Lung (tissue), 11 donors: ENCODE measurements at regions not wholly inside any gene's neighbourhood (a gene's known extent, or its start where the extent isn't known, plus 50 kb on each side); places are given as distances from the start of the nearest gene placed in this dataset.

ENCODE experiments used
- ATAC-seq: fragments of 200-7000 bp; cut with Tn5 transposase; one replicate; pipeline ENCODE4 v1.9.1; 2020; ENCODE audit warnings: moderate number of reproducible peaks; ENCODE audit not compliant: insufficient read depth, low FRiP score
- DNase-seq, 3 donors: peaks; one replicate each; pipeline ENCODE4 v3.0.0-alpha.2; 2013 to 2017
- H3K27ac ChIP-seq, 2 donors: one replicate each; pipeline ENCODE4 v1.5.1; 2013; ENCODE audit warnings: mild to moderate bottlenecking in 2 of 2, moderate library complexity in 2 of 2, control low read depth in 1 of 2, inconsistent platforms in 1 of 2, low read depth in 1 of 2, low read length in 1 of 2
- H3K27me3 ChIP-seq, 3 donors: one replicate each; pipeline ENCODE4 v1.5.1; 2013; ENCODE audit warnings: low read length in 2 of 3; ENCODE audit not compliant: control insufficient read depth in 3 of 3, insufficient read depth in 3 of 3
- H3K36me3 ChIP-seq, 4 donors: one replicate each; pipeline ENCODE4 v1.5.1; 2013; ENCODE audit warnings: low read length in 4 of 4, mild to moderate bottlenecking in 1 of 4, moderate library complexity in 1 of 4; ENCODE audit not compliant: control insufficient read depth in 4 of 4, insufficient read depth in 4 of 4
- H3K4me1 ChIP-seq, 5 donors: one replicate each; pipeline ENCODE4 v1.5.1; 2013; ENCODE audit warnings: low read length in 5 of 5, mild to moderate bottlenecking in 2 of 5, moderate library complexity in 1 of 5; ENCODE audit not compliant: control insufficient read depth in 5 of 5, insufficient read depth in 5 of 5
- H3K4me3 ChIP-seq: one replicate; pipeline ENCODE4 v1.5.1; 2013; ENCODE audit warnings: mild to moderate bottlenecking, control low read depth, moderate library complexity
- H3K9ac ChIP-seq, 2 donors: one replicate each; pipeline ENCODE4 v1.5.1; 2013; ENCODE audit warnings: low read length in 2 of 2, control low read depth in 1 of 2; ENCODE audit not compliant: insufficient read depth in 1 of 2
- H3K9me3 ChIP-seq, 4 donors: one replicate each; pipeline ENCODE4 v1.5.1; 2013; ENCODE audit warnings: low read length in 3 of 4, mild to moderate bottlenecking in 1 of 4, moderate library complexity in 1 of 4; ENCODE audit not compliant: control insufficient read depth in 4 of 4, insufficient read depth in 3 of 4
- CTCF ChIP-seq: IDR thresholded peaks from 2 replicates; pipeline ENCODE4 v1.5.1; 2012; ENCODE audit warnings: mild to moderate bottlenecking; ENCODE audit errors: control extremely low read depth, extremely low read depth
- WGBS, 2 donors: extraction: QIAGEN DNeasy Blood & Tissue Kit; methylation state at CpG; one replicate each; pipeline ENCODE4 v1.1.7; 2013; 5-methylcytosine and 5-hydroxymethylcytosine counted together
- donor health status: control.
- donor health status: control.
- donor health status: Bipolar disorder and iron deficiency.
- donor health status: healthy.
- donor health status: DM: yes; HTN: yes; CAD: no.

GRCh38 chr3:145427355-145427754, 733.6 kb downstream of the PLOD2 start:
- H3K4me1 ChIP-seq: peaks cover 0 to 7% (median 0%) of the 10 kb centered on the region in 5 donors
- H3K9ac ChIP-seq: no peak overlapping the region
- WGBS, 2 donors: 92% methylated on average over 10 of the region's 10 CpGs
- no peaks in the 10 kb centered on the region for H3K27me3 ChIP-seq
- no peak for ATAC-seq
- H3K36me3 ChIP-seq: no peaks in the 10 kb centered on the region
- H3K4me3 ChIP-seq: no peak overlapping the region
- TF ChIP-seq CTCF: no peak
- DNase-seq: no peak
- peaks cover 0 to 3% (median 0%) of the 10 kb centered on the region in 4 donors for H3K9me3 ChIP-seq
- no peak overlapping the region for H3K27ac ChIP-seq

GRCh38 chr3:145429546-145429945, 731.4 kb downstream of the PLOD2 start:
- H3K4me1 ChIP-seq: peaks cover 0 to 6% (median 0%) of the 10 kb centered on the region in 5 donors
- H3K27me3 ChIP-seq: no peaks in the 10 kb centered on the region
- no peak for ATAC-seq
- no peak for TF ChIP-seq CTCF
- no peak overlapping the region for H3K4me3 ChIP-seq
- WGBS, 2 donors: 57 to 68% methylated on average over 2 of the region's 2 CpGs
- peaks cover 0 to 3% (median 0%) of the 10 kb centered on the region in 4 donors for H3K9me3 ChIP-seq
- no peaks in the 10 kb centered on the region for H3K36me3 ChIP-seq
- H3K9ac ChIP-seq: no peak overlapping the region
- H3K27ac ChIP-seq: no peak overlapping the region
- peak in 2 of 3 donors; percentile 14 to 28 for DNase-seq

GRCh38 chr3:145448436-145448835, 712.5 kb downstream of the PLOD2 start:
- no peak for ATAC-seq
- Histone ChIP-seq H3K4me3 (no peak overlapping the region), H3K9me3 (no peaks in the 10 kb centered on the region), H3K27me3 (no peaks in the 10 kb centered on the region), H3K27ac (no peak overlapping the region), H3K9ac (no peak overlapping the region), H3K36me3 (no peaks in the 10 kb centered on the region), H3K4me1 (no peaks in the 10 kb centered on the region)
- 88 to 95% methylated on average over 3 of the region's 3 CpGs for WGBS, 2 donors
- no peak for TF ChIP-seq CTCF
- DNase-seq: no peak

GRCh38 chr3:145450018-145450682, 710.8 kb downstream of the PLOD2 start:
- no peaks in the 10 kb centered on the region for H3K36me3 ChIP-seq
- no peak for DNase-seq
- H3K9ac ChIP-seq: no peak overlapping the region
- no peak overlapping the region for H3K27ac ChIP-seq
- no peak for TF ChIP-seq CTCF
- H3K27me3 ChIP-seq: no peaks in the 10 kb centered on the region
- no peaks in the 10 kb centered on the region for H3K9me3 ChIP-seq
- no peaks in the 10 kb centered on the region for H3K4me1 ChIP-seq
- ATAC-seq: no peak
- H3K4me3 ChIP-seq: no peak overlapping the region
